ENCODE measurements at regions not wholly inside any gene's neighbourhood (a gene's known extent, or its start where the extent isn't known, plus 50 kb on each side); places are given as distances from the start of the nearest gene placed in this dataset.

DNA sequence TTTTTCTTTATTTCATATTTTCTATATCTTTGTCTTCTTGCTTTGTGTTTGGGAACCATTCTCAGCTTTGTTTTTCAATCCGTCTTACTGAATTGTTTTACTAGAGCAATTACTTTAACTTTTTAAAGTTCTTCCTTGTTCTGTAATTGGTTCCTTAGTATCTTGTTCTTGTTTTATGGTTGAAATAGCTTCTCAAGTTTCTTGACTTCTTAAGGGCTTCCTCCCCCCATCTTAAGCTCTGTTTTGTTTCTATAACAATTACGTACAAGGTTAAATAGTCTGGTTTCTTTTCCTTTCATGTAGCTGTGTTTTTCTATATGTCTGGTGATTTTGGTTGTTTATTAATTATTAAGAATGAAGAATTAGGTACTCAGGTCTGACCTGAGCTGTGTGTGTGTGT lies 158.0 kb downstream of the SDHAF3 start:
- POLR2A ChIA-PET (ENCODE audit: partially characterized antibody), result no interaction called here
- no peak for FAIRE-seq
- CTCF ChIA-PET (ENCODE audit: partially characterized antibody), result no interaction called here

More for the DNA sequence above, 158.0 kb downstream of the SDHAF3 start:
- no peaks in the 10 kb centered on the region; the same call in 1 of the 2 replicates for H3K23me2 ChIP-seq (ENCODE audit: low read depth, low read length)
- no peak overlapping the region for H4K8ac ChIP-seq (ENCODE audit: extremely low read depth, insufficient read depth, low read length)
- H2BK5ac ChIP-seq (ENCODE audit: low read depth, low read length), result no peak overlapping the region
- H3K56ac ChIP-seq (replicated peaks; ENCODE audit: insufficient read length, low read depth, low read length), result no peak overlapping the region
- no peaks in the 10 kb centered on the region for H3K27me3 ChIP-seq (replicated peaks in 1 of 4; ENCODE audit: control insufficient read depth in 3 of 4, extremely low read depth in 1 of 4, insufficient read depth in 3 of 4, low read length in 3 of 4)
- no peak overlapping the region for H2BK12ac ChIP-seq (ENCODE audit: low read depth, low read length)
- H2AK5ac ChIP-seq (ENCODE audit: low read depth, low read length), result no peak overlapping the region
- no peak overlapping the region for H3K4me3 ChIP-seq (ENCODE audit: extremely low read depth in 1 of 4, insufficient read depth in 2 of 4, low read depth in 3 of 4, low read length in 4 of 4)
- no peaks in the 10 kb centered on the region for H4K20me1 ChIP-seq (replicated peaks in 1 of 2; ENCODE audit: control insufficient read depth in 1 of 2, insufficient read depth in 2 of 2, low read length in 2 of 2)
- H2AFZ ChIP-seq (ENCODE audit: low read length), result no peak overlapping the region
- no peak overlapping the region for H3K23ac ChIP-seq (ENCODE audit: insufficient read length)
- no peak overlapping the region for H3K14ac ChIP-seq (ENCODE audit: insufficient read length)
- H2BK120ac ChIP-seq (replicated peaks; ENCODE audit: low read depth, low read length), result no peak overlapping the region
- no peaks in the 10 kb centered on the region for H3K36me3 ChIP-seq (ENCODE audit: control insufficient read depth in 2 of 4, insufficient read depth in 4 of 4, low read length in 3 of 4)
- H3K79me1 ChIP-seq (ENCODE audit: low read depth, low read length), result no peaks in the 10 kb centered on the region
- H2BK15ac ChIP-seq (ENCODE audit: low read length), result no peak overlapping the region
- TF ChIP-seq NRF1 (IDR thresholded peaks at IDR 0.05; ENCODE audit: low read depth, low read length), result no peak
- no peak for TF ChIP-seq RAD21 (IDR thresholded peaks at IDR 0.05 in 1 of 2, conservative IDR thresholded peaks at IDR 0.05 in 1 of 2; ENCODE audit: low read depth in 2 of 2, low read length in 2 of 2)
- TF ChIP-seq RBBP5 (IDR thresholded peaks at IDR 0.05; ENCODE audit: borderline replicate concordance, low read depth, low read length), result no peak
- no peak for TF ChIP-seq JUN (IDR thresholded peaks at IDR 0.05; ENCODE audit: low read depth, low read length)
- no peak for TF ChIP-seq HDAC6 (IDR thresholded peaks at IDR 0.05; ENCODE audit: low read depth, low read length)
- no peak for TF ChIP-seq CHD2 (IDR thresholded peaks at IDR 0.05; ENCODE audit: low read length)
- TF ChIP-seq POLR2A (IDR thresholded peaks at IDR 0.05; ENCODE audit: control extremely low read depth in 1 of 2, low read depth in 2 of 2, low read length in 2 of 2), result no peak
- no peak for TF ChIP-seq RFX5 (IDR thresholded peaks at IDR 0.05; ENCODE audit: borderline replicate concordance, low read depth, low read length)
- TF ChIP-seq TBP (IDR thresholded peaks at IDR 0.05; ENCODE audit: low read depth, low read length), result no peak
- no peak for TF ChIP-seq FOSL1 (IDR thresholded peaks at IDR 0.05; ENCODE audit: insufficient read depth, low read depth, low read length)
- TF ChIP-seq RNF2 (IDR thresholded peaks at IDR 0.05; ENCODE audit: borderline replicate concordance, low read depth, low read length, missing control alignments, poor library complexity, severe bottlenecking), result no peak
- TF ChIP-seq SIRT6 (IDR thresholded peaks at IDR 0.05; ENCODE audit: low read length), result no peak
- TF ChIP-seq TAF1 (IDR thresholded peaks at IDR 0.05; ENCODE audit: low read depth, low read length), result no peak
- H3K79me2 ChIP-seq (ENCODE audit: control insufficient read depth in 1 of 2, insufficient read depth in 2 of 2, low read length in 2 of 2), result no peaks in the 10 kb centered on the region
- no peak for DNase-seq (ENCODE audit: low read depth in 1 of 2, low spot score in 2 of 2)
- no peak overlapping the region for H4K91ac ChIP-seq (replicated peaks; ENCODE audit: insufficient read length, low read length)
- no peak overlapping the region for H3K18ac ChIP-seq (ENCODE audit: extremely low read depth, low read length)
- no peak overlapping the region for H3K4me2 ChIP-seq (ENCODE audit: insufficient read depth in 1 of 2, low read depth in 2 of 2, low read length in 2 of 2)
- H3K4me1 ChIP-seq (replicated peaks in 1 of 4; ENCODE audit: control insufficient read depth in 3 of 4, insufficient read depth in 4 of 4, low read length in 3 of 4), result no peaks in the 10 kb centered on the region
- H3K27ac ChIP-seq (ENCODE audit: low read depth, low read length), result no peak overlapping the region
- no peaks in the 10 kb centered on the region for H3K9me3 ChIP-seq (ENCODE audit: insufficient read depth in 2 of 2, low read depth in 1 of 2, low read length in 1 of 2)
- no peak overlapping the region for H2BK20ac ChIP-seq (ENCODE audit: low read length)
- H4K5ac ChIP-seq (ENCODE audit: insufficient read length, low read depth, low read length), result no peak overlapping the region
- no peak overlapping the region for H3K9ac ChIP-seq (replicated peaks in 1 of 4; ENCODE audit: extremely low read depth in 1 of 4, low read depth in 3 of 4, low read length in 3 of 4)
- WGBS, 2 experiments (ENCODE audit: extremely low coverage in 1 of 2, insufficient coverage in 1 of 2, insufficient read length in 1 of 2, insufficient replicate concordance in 2 of 2, low coverage in 1 of 2, low lambda C conversion rate in 2 of 2, missing lambda C conversion rate in 1 of 2), result 88% methylated on average over 2 of the region's 2 CpGs; no CpG with 5 or more reads in 1 of the 2 experiments
- H3K4ac ChIP-seq (replicated peaks; ENCODE audit: insufficient read length, low read depth, low read length), result no peak overlapping the region
